HepG2 (cell line): ENCODE measurements at regions not wholly inside any gene's neighbourhood (a gene's known extent, or its start where the extent isn't known, plus 50 kb on each side); places are given as distances from the start of the nearest gene placed in this dataset.

Source experiments
- BRF2 ChIP-seq: sonication (generic); formaldehyde crosslinking; IDR thresholded peaks from 2 replicates; pipeline ENCODE4 v1.8.1; 2022; ENCODE audit warnings: mild to moderate bottlenecking, missing genetic modification reagents
- CENPT ChIP-seq: sonication (generic); formaldehyde crosslinking; IDR thresholded peaks from 2 replicates; pipeline ENCODE4 v1.8.0; 2022; ENCODE audit warnings: low read depth, mild to moderate bottlenecking, moderate library complexity, missing genetic modification reagents
- EED ChIP-seq: sonication (generic); formaldehyde crosslinking; IDR thresholded peaks from 2 replicates; pipeline ENCODE4 v1.5.0; 2020; ENCODE audit warnings: mild to moderate bottlenecking, missing genetic modification reagents
- EP300 ChIP-seq, 3 experiments: sonication (generic) in 1 of 3; formaldehyde crosslinking in 1 of 3; IDR thresholded peaks; 2 replicates each; pipeline versions ENCODE4 v1.5.1 to v1.6.1; 2011 to 2020; ENCODE audit warnings: low read depth in 2 of 3, low read length in 2 of 3, borderline replicate concordance in 1 of 3, improper control_type of control experiment in 1 of 3, mild to moderate bottlenecking in 1 of 3, missing genetic modification reagents in 1 of 3, moderate library complexity in 1 of 3
- FOXM1 ChIP-seq: sonication (generic); formaldehyde crosslinking; IDR thresholded peaks from 2 replicates; pipeline ENCODE4 v1.5.0; 2020; ENCODE audit warnings: missing genetic modification reagents
- GTF3A ChIP-seq: sonication (generic); formaldehyde crosslinking; conservative IDR thresholded peaks from 2 replicates; pipeline ENCODE4 v1.4.0; 2020; ENCODE audit warnings: mild to moderate bottlenecking, missing genetic modification reagents
- HCFC1 ChIP-seq: fragments of 150-350 bp; IDR thresholded peaks from 2 replicates; pipeline ENCODE4 v1.6.1; 2014; ENCODE audit warnings: low read depth, low read length
- HIC2 ChIP-seq: sonication (generic); formaldehyde crosslinking; IDR thresholded peaks from 2 replicates; pipeline ENCODE4 v1.9.0; 2022; ENCODE audit warnings: low read depth, missing genetic modification reagents
- KAT8 ChIP-seq: IDR thresholded peaks from 2 replicates; pipeline ENCODE4 v1.6.1; 2016; ENCODE audit warnings: missing genetic modification reagents, missing compliant biosample characterization
- MLXIP ChIP-seq: sonication (generic); formaldehyde crosslinking; IDR thresholded peaks from 2 replicates; pipeline ENCODE4 v1.9.0; 2021; ENCODE audit warnings: missing genetic modification reagents, borderline replicate concordance
- PBX3 ChIP-seq: sonication (generic); formaldehyde crosslinking; IDR thresholded peaks from 2 replicates; pipeline ENCODE4 v1.8.1; 2023; ENCODE audit warnings: missing genetic modification reagents, inconsistent platforms, borderline replicate concordance
- REPIN1 ChIP-seq: sonication (generic); formaldehyde crosslinking; IDR thresholded peaks from 2 replicates; pipeline ENCODE4 v1.8.0; 2022; ENCODE audit warnings: missing genetic modification reagents, low read depth, mild to moderate bottlenecking, borderline replicate concordance
- SAP130 ChIP-seq: IDR thresholded peaks from 2 replicates; pipeline ENCODE4 v1.6.1; 2016; ENCODE audit warnings: low read depth
- TFDP1 ChIP-seq: IDR thresholded peaks from 2 replicates; pipeline ENCODE4 v1.6.1; 2016; ENCODE audit warnings: missing compliant biosample characterization, missing genetic modification reagents, borderline replicate concordance
- ZNF136 ChIP-seq: sonication (generic); formaldehyde crosslinking; IDR thresholded peaks from 2 replicates; pipeline ENCODE4 v1.8.1; 2022; ENCODE audit warnings: low read depth, mild to moderate bottlenecking, moderate library complexity, missing genetic modification reagents
- ZNF30 ChIP-seq: sonication (generic); formaldehyde crosslinking; IDR thresholded peaks from 2 replicates; pipeline ENCODE4 v1.5.0; 2020; ENCODE audit warnings: mild to moderate bottlenecking, missing genetic modification reagents
- ZNF343 ChIP-seq: sonication (generic); formaldehyde crosslinking; IDR thresholded peaks from 2 replicates; pipeline ENCODE4 v1.4.0; 2020; ENCODE audit warnings: mild to moderate bottlenecking, missing genetic modification reagents
- ZNF629 ChIP-seq: sonication (generic); formaldehyde crosslinking; conservative IDR thresholded peaks from 2 replicates; pipeline ENCODE4 v1.5.0; 2020; ENCODE audit warnings: missing genetic modification reagents
- ZNF670 ChIP-seq: sonication (generic); formaldehyde crosslinking; IDR thresholded peaks from 2 replicates; pipeline ENCODE4 v1.8.0; 2022; ENCODE audit warnings: mild to moderate bottlenecking, missing genetic modification reagents, borderline replicate concordance

GRCh38 chr2:160970052-160970965 lies 189.9 kb upstream of the TANK start (continued):
- TF ChIP-seq ZNF136: no peak
- peak; percentile 43; the same call in 1 of the 2 replicates for TF ChIP-seq SAP130 (CRISPR knock-in tag)
- no peak for TF ChIP-seq EED (CRISPR knock-in tag)
- TF ChIP-seq ZNF629 (CRISPR knock-in tag): no peak
- TF ChIP-seq BRF2 (CRISPR knock-in tag): no peak
- TF ChIP-seq HCFC1: no peak
- no peak for TF ChIP-seq CENPT (CRISPR knock-in tag)
- no peak for TF ChIP-seq HIC2 (CRISPR knock-in tag)
- TF ChIP-seq PBX3 (CRISPR knock-in tag): no peak
- TF ChIP-seq EP300 (IDR thresholded peaks at IDR 0.05; ENCODE audit: low read depth in 2 of 2, low read length in 2 of 2): 0 out of 4 replicates have a peak, but pooled peaks of 1 of the 2 experiments have one; percentile 33
- no peak for TF ChIP-seq EP300 (CRISPR knock-in tag; IDR thresholded peaks at IDR 0.05; ENCODE audit: borderline replicate concordance)
- peak; percentile 77 for TF ChIP-seq KAT8
- no peak for TF ChIP-seq ZNF343
- no peak for TF ChIP-seq GTF3A (CRISPR knock-in tag)
- no peak for TF ChIP-seq TFDP1
- no peak for TF ChIP-seq REPIN1 (CRISPR knock-in tag)
- TF ChIP-seq MLXIP (CRISPR knock-in tag): no peak
- no peak for TF ChIP-seq ZNF30
- no peak for TF ChIP-seq FOXM1 (CRISPR knock-in tag)
- 0 out of 2 replicates have a peak, but pooled peaks have one; percentile 38 for TF ChIP-seq ZNF670
